ENCODE measurements at regions not wholly inside any gene's neighbourhood (a gene's known extent, or its start where the extent isn't known, plus 50 kb on each side); places are given as distances from the start of the nearest gene placed in this dataset.

DNA sequence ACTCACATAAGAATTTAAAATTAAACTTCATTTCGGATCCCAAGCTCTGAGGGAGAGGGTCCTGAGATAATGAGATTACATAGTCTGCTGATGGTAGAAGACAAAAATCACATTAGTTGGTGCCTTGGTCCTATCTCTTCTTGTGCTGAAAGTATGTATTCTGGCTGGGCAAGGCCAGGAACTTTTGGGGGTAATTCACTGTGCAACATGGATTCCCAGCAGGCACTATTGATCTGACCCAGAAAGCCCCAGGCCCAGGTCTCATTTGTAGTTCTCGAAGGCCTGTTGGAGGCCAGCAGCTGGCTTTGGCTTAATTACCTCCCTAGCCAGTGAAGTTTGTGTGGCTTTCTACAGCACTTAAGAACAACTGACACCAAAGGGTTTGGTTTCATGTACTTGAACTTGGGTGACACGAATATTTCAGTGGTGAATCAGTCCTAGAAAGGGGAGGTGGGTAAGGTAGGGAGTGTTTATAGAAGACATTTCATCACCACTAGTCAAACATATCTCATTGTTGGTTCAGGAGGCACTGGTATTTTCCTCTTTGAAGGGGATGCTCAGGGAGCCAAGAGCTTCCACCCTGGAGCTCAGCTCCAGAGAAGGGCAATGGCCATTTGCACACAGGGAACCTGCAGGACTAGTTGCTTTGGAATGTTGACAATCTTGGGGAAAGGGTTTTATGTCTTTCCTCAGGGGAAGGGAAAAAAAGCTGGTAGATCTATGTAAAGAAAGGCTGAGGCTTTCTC, 217.8 kb downstream of the OSR1 start:
- no peak for DNase-seq (ENCODE audit: low spot score)
- 87% methylated on average over 3 of the region's 3 CpGs for WGBS
- no peak overlapping the region for H3K27ac ChIP-seq (ENCODE audit: low read depth in 1 of 2, low read length in 2 of 2)
- H3K27me3 ChIP-seq (ENCODE audit: control insufficient read depth in 4 of 4, insufficient read depth in 4 of 4, low read length in 3 of 4) = no peaks in the 10 kb centered on the region
- H3K4me1 ChIP-seq (ENCODE audit: control insufficient read depth in 4 of 4, insufficient read depth in 4 of 4, low read length in 3 of 4) = no peaks in the 10 kb centered on the region
- TF ChIP-seq SP1 (IDR thresholded peaks at IDR 0.05) (no peak), NR2F2 (IDR thresholded peaks at IDR 0.05) (no peak), FOXA1 (IDR thresholded peaks at IDR 0.05) (no peak), HNF4G (IDR thresholded peaks at IDR 0.05) (no peak), GABPA (IDR thresholded peaks at IDR 0.05 in 1 of 2, conservative IDR thresholded peaks at IDR 0.05 in 1 of 2) (no peak), EGR1 (IDR thresholded peaks at IDR 0.05; ENCODE audit: low read depth in 2 of 2) (no peak), FOXA2 (IDR thresholded peaks at IDR 0.05) (no peak), YY1 (IDR thresholded peaks at IDR 0.05) (no peak)
- TF ChIP-seq, protein P1, sequence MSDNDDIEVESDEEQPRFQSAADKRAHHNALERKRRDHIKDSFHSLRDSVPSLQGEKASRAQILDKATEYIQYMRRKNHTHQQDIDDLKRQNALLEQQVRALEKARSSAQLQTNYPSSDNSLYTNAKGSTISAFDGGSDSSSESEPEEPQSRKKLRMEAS (IDR thresholded peaks at IDR 0.05) = no peak
- H3K4me3 ChIP-seq (ENCODE audit: low read depth in 1 of 3, low read length in 3 of 3) = no peak overlapping the region
- no peak overlapping the region for H3K9ac ChIP-seq (ENCODE audit: low read depth in 1 of 2, low read length in 2 of 2)
- no peaks in the 10 kb centered on the region for H3K9me3 ChIP-seq (ENCODE audit: control insufficient read depth in 4 of 4, low read length in 3 of 4)
- H3K36me3 ChIP-seq (ENCODE audit: control insufficient read depth in 4 of 4, insufficient read depth in 3 of 4, low read depth in 1 of 4, low read length in 3 of 4) = no peaks in the 10 kb centered on the region

- H3K4me1 ChIP-seq (ENCODE audit: control insufficient read depth in 4 of 4, insufficient read depth in 4 of 4, low read length in 3 of 4) = no peaks in the 10 kb centered on the region
- H3K9me3 ChIP-seq (ENCODE audit: control insufficient read depth in 4 of 4, low read length in 3 of 4) = peaks cover 0 to 1% (median 0%) of the 10 kb centered on the region in 4 donors
- no peak overlapping the region for H3K4me3 ChIP-seq (ENCODE audit: low read depth in 1 of 3, low read length in 3 of 3)
- no peak for DNase-seq (ENCODE audit: low spot score)
- 78% methylated on average over 1 of the region's 1 CpG for WGBS
- H3K27me3 ChIP-seq (ENCODE audit: control insufficient read depth in 4 of 4, insufficient read depth in 4 of 4, low read length in 3 of 4) = no peaks in the 10 kb centered on the region
- no peaks in the 10 kb centered on the region for H3K36me3 ChIP-seq (ENCODE audit: control insufficient read depth in 4 of 4, insufficient read depth in 3 of 4, low read depth in 1 of 4, low read length in 3 of 4)
- no peak overlapping the region for H3K9ac ChIP-seq (ENCODE audit: low read depth in 1 of 2, low read length in 2 of 2)
- TF ChIP-seq JUND (IDR thresholded peaks at IDR 0.05) (no peak), RAD21 (IDR thresholded peaks at IDR 0.05) (no peak)
- H3K27ac ChIP-seq (ENCODE audit: low read depth in 1 of 2, low read length in 2 of 2) = no peak overlapping the region
These were observed 219.0 kb downstream of the OSR1 start for GRCh38 chr2:19139386-19139785.

- TF ChIP-seq CTCF (IDR thresholded peaks at IDR 0.05; ENCODE audit: low read depth, low read length, missing input control) (no peak), HNF4G (IDR thresholded peaks at IDR 0.05) (no peak), FOXA2 (IDR thresholded peaks at IDR 0.05) (no peak), FOXA1 (IDR thresholded peaks at IDR 0.05) (no peak), SP1 (IDR thresholded peaks at IDR 0.05) (no peak), RXRA (IDR thresholded peaks at IDR 0.05) (no peak), YY1 (IDR thresholded peaks at IDR 0.05) (no peak)
- TF ChIP-seq, protein P2, sequence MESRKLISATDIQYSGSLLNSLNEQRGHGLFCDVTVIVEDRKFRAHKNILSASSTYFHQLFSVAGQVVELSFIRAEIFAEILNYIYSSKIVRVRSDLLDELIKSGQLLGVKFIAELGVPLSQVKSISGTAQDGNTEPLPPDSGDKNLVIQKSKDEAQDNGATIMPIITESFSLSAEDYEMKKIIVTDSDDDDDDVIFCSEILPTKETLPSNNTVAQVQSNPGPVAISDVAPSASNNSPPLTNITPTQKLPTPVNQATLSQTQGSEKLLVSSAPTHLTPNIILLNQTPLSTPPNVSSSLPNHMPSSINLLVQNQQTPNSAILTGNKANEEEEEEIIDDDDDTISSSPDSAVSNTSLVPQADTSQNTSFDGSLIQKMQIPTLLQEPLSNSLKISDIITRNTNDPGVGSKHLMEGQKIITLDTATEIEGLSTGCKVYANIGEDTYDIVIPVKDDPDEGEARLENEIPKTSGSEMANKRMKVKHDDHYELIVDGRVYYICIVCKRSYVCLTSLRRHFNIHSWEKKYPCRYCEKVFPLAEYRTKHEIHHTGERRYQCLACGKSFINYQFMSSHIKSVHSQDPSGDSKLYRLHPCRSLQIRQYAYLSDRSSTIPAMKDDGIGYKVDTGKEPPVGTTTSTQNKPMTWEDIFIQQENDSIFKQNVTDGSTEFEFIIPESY (IDR thresholded peaks at IDR 0.05) = no peak
- 40% methylated on average over 4 of the region's 4 CpGs for WGBS
- no peak for DNase-seq (ENCODE audit: low spot score)
These were observed 220.1 kb downstream of the OSR1 start for GRCh38 chr2:19138264-19138825.

More at GRCh38 chr2:19138264-19138825, 220.1 kb downstream of the OSR1 start:
- no peak overlapping the region for H3K4me3 ChIP-seq (ENCODE audit: low read depth in 1 of 3, low read length in 3 of 3)
- no peak overlapping the region for H3K9ac ChIP-seq (ENCODE audit: low read depth in 1 of 2, low read length in 2 of 2)
- H3K4me1 ChIP-seq (ENCODE audit: control insufficient read depth in 4 of 4, insufficient read depth in 4 of 4, low read length in 3 of 4) = no peaks in the 10 kb centered on the region
- no peaks in the 10 kb centered on the region for H3K36me3 ChIP-seq (ENCODE audit: control insufficient read depth in 4 of 4, insufficient read depth in 3 of 4, low read depth in 1 of 4, low read length in 3 of 4)
- peaks cover 0 to 1% (median 0%) of the 10 kb centered on the region in 4 donors for H3K9me3 ChIP-seq (ENCODE audit: control insufficient read depth in 4 of 4, low read length in 3 of 4)
- no peak overlapping the region for H3K27ac ChIP-seq (ENCODE audit: low read depth in 1 of 2, low read length in 2 of 2)
- H3K27me3 ChIP-seq (ENCODE audit: control insufficient read depth in 4 of 4, insufficient read depth in 4 of 4, low read length in 3 of 4) = no peaks in the 10 kb centered on the region

All from liver (tissue), 8 donors.